GM20000 (cell line): ENCODE measurements at regions not wholly inside any gene's neighbourhood (a gene's known extent, or its start where the extent isn't known, plus 50 kb on each side); places are given as distances from the start of the nearest gene placed in this dataset.

Experiments
- DNase-seq: peaks from one replicate; pipeline ENCODE4 v3.0.0; 2012; ENCODE audit warnings: low spot score
- CTCF ChIP-seq: IDR thresholded peaks from 2 replicates; pipeline ENCODE4 v1.5.1; 2012; ENCODE audit warnings: mild to moderate bottlenecking, control low read depth; ENCODE audit errors: extremely low read depth, missing control alignments

- DNase-seq: no peak
- no peak for TF ChIP-seq CTCF
These were observed 294.1 kb upstream of the FANCL start for GRCh38 chr2:58535182-58535581.

- TF ChIP-seq CTCF: no peak
- DNase-seq: no peak
These were observed 292.3 kb upstream of the FANCL start for GRCh38 chr2:58533376-58533775.

GRCh38 chr2:58532641-58533040 is 291.5 kb upstream of the FANCL start:
- TF ChIP-seq CTCF: no peak
- DNase-seq: no peak

GRCh38 chr2:58527647-58528046 is 286.5 kb upstream of the FANCL start:
- DNase-seq: no peak

GRCh38 chr2:58521803-58522554 is 280.9 kb upstream of the FANCL start:
- no peak for DNase-seq
- TF ChIP-seq CTCF: no peak

More at GRCh38 chr2:58527647-58528046, 286.5 kb upstream of the FANCL start:
- TF ChIP-seq CTCF: no peak

GRCh38 chr2:58520903-58521302 is 279.8 kb upstream of the FANCL start:
- no peak for TF ChIP-seq CTCF

GRCh38 chr2:58517881-58518280 is 276.8 kb upstream of the FANCL start:
- TF ChIP-seq CTCF: no peak
- no peak for DNase-seq

More at GRCh38 chr2:58520903-58521302, 279.8 kb upstream of the FANCL start:
- DNase-seq: no peak
